ENCODE measurements at regions not wholly inside any gene's neighbourhood (a gene's known extent, or its start where the extent isn't known, plus 50 kb on each side); places are given as distances from the start of the nearest gene placed in this dataset.

- H2AK9ac ChIP-seq (replicated peaks; ENCODE audit: low read depth, low read length, poor library complexity), result no peak overlapping the region
- H2BK5ac ChIP-seq (ENCODE audit: low read depth, low read length, poor library complexity, severe bottlenecking), result no peak overlapping the region
- H3K23ac ChIP-seq (ENCODE audit: low read depth, low read length), result no peak overlapping the region
- no peak overlapping the region for H4K5ac ChIP-seq (ENCODE audit: low read depth, low read length)
- H3K56ac ChIP-seq (ENCODE audit: extremely low read depth, insufficient read depth, low read length), result no peak overlapping the region
- TF ChIP-seq CTCF (conservative IDR thresholded peaks at IDR 0.05; ENCODE audit: low read depth, low read length), result no peak
- TF ChIP-seq NFE2L2 (IDR thresholded peaks at IDR 0.05; ENCODE audit: low read depth, low read length), result no peak
- no peak for TF ChIP-seq FOS (IDR thresholded peaks at IDR 0.05; ENCODE audit: low read depth, low read length)
- no peak for TF ChIP-seq RAD21 (IDR thresholded peaks at IDR 0.05; ENCODE audit: low read length)
- no peak for TF ChIP-seq CEBPB (IDR thresholded peaks at IDR 0.05; ENCODE audit: low read depth, low read length)
- TF ChIP-seq MXI1 (IDR thresholded peaks at IDR 0.05; ENCODE audit: borderline replicate concordance, low read depth, low read length), result no peak
- TF ChIP-seq SMC3 (IDR thresholded peaks at IDR 0.05; ENCODE audit: low read depth, low read length), result no peak
- TF ChIP-seq RCOR1 (IDR thresholded peaks at IDR 0.05; ENCODE audit: insufficient replicate concordance, low read length), result no peak
- no peak for TF ChIP-seq ELK1 (IDR thresholded peaks at IDR 0.05; ENCODE audit: borderline replicate concordance, low read depth, low read length)
- no peak for TF ChIP-seq USF2 (IDR thresholded peaks at IDR 0.05; ENCODE audit: low read depth, low read length)
- TF ChIP-seq MAZ (IDR thresholded peaks at IDR 0.05; ENCODE audit: borderline replicate concordance, low read depth, low read length), result no peak
- TF ChIP-seq RFX5 (IDR thresholded peaks at IDR 0.05; ENCODE audit: low read depth, low read length), result no peak
- POLR2A ChIA-PET (ENCODE audit: unreplicated experiment), result no interaction called here
- no peak overlapping the region for H3K4me3 ChIP-seq (ENCODE audit: insufficient read depth, low read depth, low read length)
- H3K27ac ChIP-seq (ENCODE audit: insufficient read depth, low read length), result no peak overlapping the region
- no peaks in the 10 kb centered on the region for H4K20me1 ChIP-seq (ENCODE audit: insufficient read depth, low read length)
- DNase-seq (no peak), ATAC-seq (ENCODE audit: low read depth) (no peak)
- no peak overlapping the region for H4K8ac ChIP-seq (ENCODE audit: low read depth in 2 of 2, low read length in 2 of 2)
- H3K9me1 ChIP-seq (ENCODE audit: insufficient read depth, low read length), result no peaks in the 10 kb centered on the region
- H2AK5ac ChIP-seq (ENCODE audit: low read depth, low read length), result no peak overlapping the region
- no peak overlapping the region for H3K4me2 ChIP-seq (ENCODE audit: low read depth, low read length)
- WGBS, 2 experiments (ENCODE audit: extremely low coverage in 2 of 2, insufficient read length in 1 of 2), result no CpG with 5 or more reads among the region's 3 CpGs
- H3K4ac ChIP-seq (ENCODE audit: low read depth, low read length), result no peak overlapping the region
- H2BK20ac ChIP-seq (ENCODE audit: low read depth, low read length), result no peak overlapping the region
- peaks cover 4% of the 10 kb centered on the region; the same call in 1 of the 2 replicates for H3K9me3 ChIP-seq (ENCODE audit: control insufficient read depth, insufficient read depth, low read length)
- dilution Hi-C loops (cut with HindIII; ENCODE audit: low sequenced_read_pairs, unreplicated experiment) (no loop called here), in situ Hi-C loops (cut with MboI; ENCODE audit: low sequenced_read_pairs) (no loop called here), intact Hi-C loops (cut with micrococcal nuclease) (no loop called here)
- H3K4me1 ChIP-seq (ENCODE audit: control insufficient read depth, insufficient read depth, low read length), result no peaks in the 10 kb centered on the region
- BruUV-seq (replicated peaks), result no TSS peak
- H3K27me3 ChIP-seq (ENCODE audit: control insufficient read depth, insufficient read depth, low read length), result no peaks in the 10 kb centered on the region
- no peak overlapping the region for H2BK15ac ChIP-seq (ENCODE audit: low read depth, low read length)
- no peak overlapping the region for H4K91ac ChIP-seq (ENCODE audit: insufficient read depth, low read depth, low read length)
- H2BK120ac ChIP-seq (ENCODE audit: low read depth, low read length), result no peak overlapping the region
- H3K79me1 ChIP-seq (ENCODE audit: low read depth in 1 of 2, low read length in 2 of 2), result no peaks in the 10 kb centered on the region
- no peak overlapping the region for H2AFZ ChIP-seq (replicated peaks; ENCODE audit: low read length, poor library complexity)
- H3K14ac ChIP-seq (replicated peaks; ENCODE audit: low read depth, low read length), result no peak overlapping the region
- H3K18ac ChIP-seq (ENCODE audit: low read depth, low read length), result no peak overlapping the region
- CTCF ChIA-PET, result no interaction called here
- H3K36me3 ChIP-seq (ENCODE audit: control insufficient read depth, insufficient read depth, low read length), result no peaks in the 10 kb centered on the region
- no peak overlapping the region for H3K9ac ChIP-seq (ENCODE audit: low read depth, low read length)
Observed at GRCh38 chr2:78521938-78522337, 503.6 kb upstream of the REG3G start.

All from IMR-90 (cell line).